BLaER1 treated with 17β-estradiol and CSF1 and Interleukin-3, amounts not matched to agents 10 nM and 100 nM (cell line): ENCODE measurements at regions not wholly inside any gene's neighbourhood (a gene's known extent, or its start where the extent isn't known, plus 50 kb on each side); places are given as distances from the start of the nearest gene placed in this dataset.

Source experiments
- H3K27ac ChIP-seq, 11 experiments: shearing (Covaris generic); formaldehyde crosslinking; 2 replicates each; pipeline ENCODE4 v1.8.1; 2022
- H3K27me3 ChIP-seq, 11 experiments: shearing (Covaris generic); formaldehyde crosslinking; 2 replicates each; pipeline ENCODE4 v1.8.1; 2022
- H3K36me3 ChIP-seq, 11 experiments: shearing (Covaris generic); formaldehyde crosslinking; 2 replicates each; pipeline ENCODE4 v1.8.1; 2022
- H3K4me1 ChIP-seq, 10 experiments: shearing (Covaris generic); formaldehyde crosslinking; 2 replicates each; pipeline ENCODE4 v1.8.1; 2022
- H3K4me2 ChIP-seq, 11 experiments: shearing (Covaris generic); formaldehyde crosslinking; 2 replicates each; pipeline ENCODE4 v1.8.1; 2022
- H3K4me3 ChIP-seq, 10 experiments: shearing (Covaris generic); formaldehyde crosslinking; 2 replicates each; pipeline ENCODE4 v1.8.1; 2022
- H3K9ac ChIP-seq, 11 experiments: shearing (Covaris generic); formaldehyde crosslinking; 2 replicates each; pipeline ENCODE4 v1.8.1; 2022
- H3K9me3 ChIP-seq, 11 experiments: shearing (Covaris generic); formaldehyde crosslinking; replicated peaks in 1 of 11; 2 replicates each; pipeline ENCODE4 v1.8.1; 2022
- H4K20me1 ChIP-seq, 11 experiments: shearing (Covaris generic); formaldehyde crosslinking; 2 replicates each; pipeline ENCODE4 v1.8.1; 2022
- Cebpa-rat ChIP-seq, 11 experiments: shearing (Covaris generic); IDR thresholded peaks; 2 replicates each; pipeline ENCODE4 v1.8.1; 2022

GRCh38 chr20:58148891-58149290 lies 79.6 kb downstream of the ANKRD60 start:
- H3K4me1 ChIP-seq, result peaks cover 5 to 49% (median 38%) of the 10 kb centered on the region in 10 experiments; a peak in 17 of 20 replicates
- H3K4me3 ChIP-seq, result no peak overlapping the region
- H3K9ac ChIP-seq, result no peak overlapping the region
- no peak for TF ChIP-seq Cebpa-rat (IDR thresholded peaks at IDR 0.05)
- no peaks in the 10 kb centered on the region for H3K36me3 ChIP-seq
- H3K27me3 ChIP-seq, result peaks cover 0 to 10% (median 0%) of the 10 kb centered on the region in 11 experiments; a peak in 4 of 22 replicates
- no peak overlapping the region for H3K27ac ChIP-seq
- H3K9me3 ChIP-seq, result peaks cover 30 to 46% (median 34%) of the 10 kb centered on the region in 11 experiments
- peak overlapping the region in 7 of 11 experiments; percentile 69 to 91 (median 81); a peak in 7 of 22 replicates for H3K4me2 ChIP-seq
- H4K20me1 ChIP-seq, result no peaks in the 10 kb centered on the region

GRCh38 chr20:58147628-58148370 lies 80.7 kb downstream of the ANKRD60 start:
- Histone ChIP-seq H3K4me3 (0 out of 20 replicates have a peak overlapping the region, but pooled peaks of 1 of the 10 experiments have one; percentile 2), H3K27ac (no peak overlapping the region), H3K27me3 (peaks cover 0 to 10% (median 0%) of the 10 kb centered on the region in 11 experiments; a peak in 4 of 22 replicates), H3K4me2 (peak overlapping the region in 5 of 11 experiments; percentile 5 to 37 (median 23); a peak in 5 of 22 replicates), H3K4me1 (peaks cover 5 to 38% (median 28%) of the 10 kb centered on the region in 10 experiments; a peak in 17 of 20 replicates), H3K36me3 (no peaks in the 10 kb centered on the region), H3K9me3 (peaks cover 30 to 46% (median 34%) of the 10 kb centered on the region in 11 experiments), H3K9ac (no peak overlapping the region), H4K20me1 (no peaks in the 10 kb centered on the region)
- TF ChIP-seq Cebpa-rat (IDR thresholded peaks at IDR 0.05), result no peak

DNA sequence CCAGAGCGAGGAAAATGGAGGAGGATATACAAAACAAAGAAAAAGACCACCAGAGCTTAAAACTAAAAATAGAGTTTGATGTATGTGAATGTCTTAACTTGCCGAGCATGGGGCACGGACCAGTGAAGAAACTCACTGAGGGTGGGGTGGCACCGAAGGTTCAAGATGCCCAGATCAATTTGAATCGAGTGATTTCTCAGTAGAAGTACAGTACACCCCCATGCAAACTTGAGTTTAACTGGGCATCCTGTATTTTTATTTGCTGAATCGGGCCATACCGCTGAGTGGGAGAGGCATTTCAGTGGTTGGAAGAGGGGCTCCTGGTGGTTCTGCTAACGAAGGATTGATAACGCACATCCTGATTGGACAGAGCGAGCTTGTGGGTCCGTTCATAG lies 81.7 kb downstream of the ANKRD60 start:
- no peak overlapping the region for H3K4me3 ChIP-seq
- H3K27me3 ChIP-seq, result peaks cover 0 to 10% (median 0%) of the 10 kb centered on the region in 11 experiments; a peak in 4 of 22 replicates
- H4K20me1 ChIP-seq, result no peaks in the 10 kb centered on the region
- H3K27ac ChIP-seq, result no peak overlapping the region
- H3K4me1 ChIP-seq, result peaks cover 5 to 41% (median 28%) of the 10 kb centered on the region in 10 experiments; a peak in 17 of 20 replicates
- H3K4me2 ChIP-seq, result no peak overlapping the region
- TF ChIP-seq Cebpa-rat (IDR thresholded peaks at IDR 0.05), result no peak
- H3K9ac ChIP-seq, result no peak overlapping the region
- no peaks in the 10 kb centered on the region for H3K36me3 ChIP-seq
- peaks cover 30 to 46% (median 34%) of the 10 kb centered on the region in 11 experiments for H3K9me3 ChIP-seq

- Histone ChIP-seq H3K9ac (no peak overlapping the region), H3K27ac (no peak overlapping the region), H3K4me2 (no peak overlapping the region), H3K9me3 (peaks cover 30 to 46% (median 34%) of the 10 kb centered on the region in 11 experiments), H3K36me3 (no peaks in the 10 kb centered on the region), H3K27me3 (peaks cover 0 to 10% (median 0%) of the 10 kb centered on the region in 11 experiments; a peak in 4 of 22 replicates), H4K20me1 (no peaks in the 10 kb centered on the region), H3K4me1 (peaks cover 5 to 41% (median 28%) of the 10 kb centered on the region in 10 experiments; a peak in 17 of 20 replicates), H3K4me3 (no peak overlapping the region)
- no peak for TF ChIP-seq Cebpa-rat (IDR thresholded peaks at IDR 0.05)
Measured at GRCh38 chr20:58146081-58146745, 82.2 kb downstream of the ANKRD60 start.

DNA sequence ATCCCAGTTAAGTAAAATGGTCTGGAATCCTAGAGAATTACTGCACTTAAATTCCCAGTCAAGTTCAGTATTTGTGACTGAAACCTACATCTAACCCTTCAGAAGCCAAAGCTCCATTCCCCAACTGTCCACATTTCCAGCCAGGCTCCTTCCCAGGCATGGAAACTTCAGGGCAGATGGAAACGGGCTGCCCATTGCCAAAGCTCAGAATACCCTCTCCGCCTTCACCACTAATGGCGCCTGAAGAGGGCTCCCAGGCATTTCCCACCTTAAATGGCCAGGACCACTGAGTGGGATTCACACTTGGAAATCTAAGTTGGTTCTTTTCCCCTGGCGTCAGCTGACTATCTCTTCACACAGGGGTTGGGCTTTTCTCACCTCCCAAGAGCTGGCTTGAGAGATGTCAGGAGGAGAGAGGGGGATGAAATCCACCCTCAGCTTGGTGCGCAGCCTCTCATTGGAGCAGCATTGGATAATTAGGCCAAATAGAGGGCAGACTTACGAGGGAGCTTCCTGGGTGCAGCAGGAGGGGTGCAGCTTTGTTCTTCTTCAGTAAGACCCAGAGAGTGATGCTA lies 82.9 kb downstream of the ANKRD60 start:
- H3K9ac ChIP-seq, result no peak overlapping the region
- no peak overlapping the region for H3K4me2 ChIP-seq
- no peak for TF ChIP-seq Cebpa-rat (IDR thresholded peaks at IDR 0.05)
- peaks cover 2 to 34% (median 22%) of the 10 kb centered on the region in 10 experiments; a peak in 17 of 20 replicates for H3K4me1 ChIP-seq
- H3K27me3 ChIP-seq, result peaks cover 0 to 5% (median 0%) of the 10 kb centered on the region in 11 experiments; a peak in 4 of 22 replicates
- no peaks in the 10 kb centered on the region for H3K36me3 ChIP-seq
- H3K9me3 ChIP-seq, result peaks cover 30 to 46% (median 34%) of the 10 kb centered on the region in 11 experiments
- H4K20me1 ChIP-seq, result no peaks in the 10 kb centered on the region
- no peak overlapping the region for H3K4me3 ChIP-seq
- H3K27ac ChIP-seq, result no peak overlapping the region

DNA sequence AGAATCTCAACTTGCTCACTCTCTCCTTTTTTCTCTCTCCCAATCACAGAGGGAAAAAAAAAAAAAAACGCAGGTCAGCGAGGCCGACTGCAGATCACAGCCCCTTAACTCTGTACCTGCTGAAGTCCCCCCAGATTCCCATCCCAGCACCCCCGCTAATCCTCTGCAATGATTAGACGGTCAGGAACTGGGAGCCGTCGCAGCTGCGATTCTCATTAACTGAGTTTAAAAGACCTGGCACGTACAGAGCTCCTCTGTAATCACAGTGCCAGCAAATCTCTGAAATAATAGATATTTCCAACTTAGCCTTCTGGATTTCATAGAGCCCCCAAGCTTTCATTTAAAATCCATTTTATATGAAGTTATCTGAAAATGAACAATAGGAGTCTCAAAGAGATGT lies 84.4 kb downstream of the ANKRD60 start:
- Histone ChIP-seq H3K27ac (no peak overlapping the region), H3K4me3 (no peak overlapping the region)
- no peak for TF ChIP-seq Cebpa-rat (IDR thresholded peaks at IDR 0.05)

GRCh38 chr20:58143531-58143930 lies 84.9 kb downstream of the ANKRD60 start:
- TF ChIP-seq Cebpa-rat (IDR thresholded peaks at IDR 0.05), result no peak
- Histone ChIP-seq H3K27me3 (no peaks in the 10 kb centered on the region), H3K27ac (no peak overlapping the region), H3K4me3 (no peak overlapping the region), H3K9ac (no peak overlapping the region), H3K4me2 (no peak overlapping the region), H3K36me3 (no peaks in the 10 kb centered on the region), H4K20me1 (no peaks in the 10 kb centered on the region), H3K4me1 (peaks cover 0 to 14% (median 5%) of the 10 kb centered on the region in 10 experiments; a peak in 7 of 20 replicates), H3K9me3 (peaks cover 30 to 42% (median 34%) of the 10 kb centered on the region in 11 experiments)

More for the DNA sequence above, 84.4 kb downstream of the ANKRD60 start:
- H3K27me3 ChIP-seq, result no peaks in the 10 kb centered on the region
- H3K4me1 ChIP-seq, result peaks cover 0 to 20% (median 8%) of the 10 kb centered on the region in 10 experiments; a peak in 9 of 20 replicates
- H3K9me3 ChIP-seq, result peaks cover 30 to 46% (median 34%) of the 10 kb centered on the region in 11 experiments
- no peaks in the 10 kb centered on the region for H4K20me1 ChIP-seq
- no peak overlapping the region for H3K4me2 ChIP-seq
- no peak overlapping the region for H3K9ac ChIP-seq
- no peaks in the 10 kb centered on the region for H3K36me3 ChIP-seq

DNA sequence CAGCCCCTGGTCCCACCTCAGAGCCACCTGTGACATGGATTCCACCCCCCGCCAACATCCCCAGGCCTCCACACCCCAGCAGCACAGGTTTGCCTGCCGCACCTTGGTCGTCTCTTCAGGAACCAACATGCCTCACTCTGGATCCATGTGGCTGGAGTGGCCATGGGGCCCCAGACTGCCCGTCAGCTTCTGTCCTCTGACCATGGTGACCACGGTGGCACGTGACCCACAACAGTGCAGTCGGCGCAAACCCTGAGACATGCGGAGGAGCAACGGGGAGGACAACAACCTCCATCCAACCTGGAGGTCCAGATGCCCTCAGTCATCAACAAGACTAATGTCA lies 85.6 kb downstream of the ANKRD60 start:
- peaks cover 23 to 34% (median 28%) of the 10 kb centered on the region in 11 experiments for H3K9me3 ChIP-seq
- H4K20me1 ChIP-seq, result no peaks in the 10 kb centered on the region
- H3K4me2 ChIP-seq, result no peak overlapping the region
- TF ChIP-seq Cebpa-rat (IDR thresholded peaks at IDR 0.05), result no peak
- no peak overlapping the region for H3K9ac ChIP-seq
- H3K27ac ChIP-seq, result no peak overlapping the region
- H3K27me3 ChIP-seq, result no peaks in the 10 kb centered on the region
- peaks cover 0 to 7% (median under 1%) of the 10 kb centered on the region in 10 experiments; a peak in 6 of 20 replicates for H3K4me1 ChIP-seq
- no peaks in the 10 kb centered on the region for H3K36me3 ChIP-seq
- no peak overlapping the region for H3K4me3 ChIP-seq
